Right lung (tissue), 2 donors: ENCODE measurements at regions not wholly inside any gene's neighbourhood (a gene's known extent, or its start where the extent isn't known, plus 50 kb on each side); places are given as distances from the start of the nearest gene placed in this dataset.

Source experiments
- DNase-seq, 2 donors: peaks; one replicate each; pipeline ENCODE4 v3.0.0-alpha.2; 2013

GRCh38 chr2:79453918-79454317 lies 58.9 kb upstream of the CTNNA2 start:
- DNase-seq = no peak

GRCh38 chr2:79452651-79453050 lies 60.2 kb upstream of the CTNNA2 start:
- no peak for DNase-seq

- DNase-seq = no peak
Observed at GRCh38 chr2:79447463-79447862, 65.4 kb upstream of the CTNNA2 start.

GRCh38 chr2:79446313-79446712 lies 66.5 kb upstream of the CTNNA2 start:
- no peak for DNase-seq

GRCh38 chr2:79437433-79438267 lies 75.2 kb upstream of the CTNNA2 start:
- DNase-seq = no peak

- no peak for DNase-seq
Observed at GRCh38 chr2:79434362-79434761, 78.5 kb upstream of the CTNNA2 start.

- peak in 1 of 2 donors; percentile 45 for DNase-seq
Observed at GRCh38 chr2:79432731-79433146, 80.1 kb upstream of the CTNNA2 start.

GRCh38 chr2:79428745-79429144 lies 84.1 kb upstream of the CTNNA2 start:
- no peak for DNase-seq

GRCh38 chr2:79414690-79415089 lies 98.2 kb upstream of the CTNNA2 start:
- no peak for DNase-seq

- DNase-seq = no peak
Observed at GRCh38 chr2:79394485-79394859, 118.4 kb upstream of the CTNNA2 start.

GRCh38 chr2:79393806-79394484 lies 118.9 kb upstream of the CTNNA2 start:
- peak in 1 of 2 donors; percentile 31 for DNase-seq

- DNase-seq = no peak
Observed at GRCh38 chr2:79393107-79393685, 119.7 kb upstream of the CTNNA2 start.

GRCh38 chr2:79389481-79389880 lies 123.4 kb upstream of the CTNNA2 start:
- peak in 1 of 2 donors; percentile 23 for DNase-seq

- no peak for DNase-seq
Observed at GRCh38 chr2:79388024-79388423, 124.8 kb upstream of the CTNNA2 start.

- DNase-seq = no peak
Observed at GRCh38 chr2:79387431-79387830, 125.4 kb upstream of the CTNNA2 start.

GRCh38 chr2:79383681-79384080 lies 129.2 kb upstream of the CTNNA2 start:
- no peak for DNase-seq

GRCh38 chr2:79375817-79376216 lies 137.0 kb upstream of the CTNNA2 start:
- DNase-seq = no peak

GRCh38 chr2:79373358-79374130 lies 139.3 kb upstream of the CTNNA2 start:
- no peak for DNase-seq

- no peak for DNase-seq
Observed at GRCh38 chr2:79370976-79371538, 141.8 kb upstream of the CTNNA2 start.

- no peak for DNase-seq
Observed at GRCh38 chr2:79369127-79369526, 143.7 kb upstream of the CTNNA2 start.

GRCh38 chr2:79368116-79368630 lies 144.7 kb upstream of the CTNNA2 start:
- no peak for DNase-seq

- DNase-seq = no peak
Observed at GRCh38 chr2:79359419-79359818, 153.4 kb upstream of the CTNNA2 start.
